GDM1 (cell line): ENCODE measurements at regions not wholly inside any gene's neighbourhood (a gene's known extent, or its start where the extent isn't known, plus 50 kb on each side); places are given as distances from the start of the nearest gene placed in this dataset.
"Not testable (repeated sequence)": the region's sequence is repeated elsewhere in the genome, so short reads cannot be mapped to it uniquely, and the experiment has no call there.

Experiments used
- DNase-seq: peaks from one replicate; lab custom pipeline; 2025; lab: John Stamatoyannopoulos, UW

GRCh38 chr2:186927867-186928191 lies 78.9 kb upstream of the ZSWIM2 start:
- DNase-seq, result no peak

GRCh38 chr2:186927185-186927866 lies 78.4 kb upstream of the ZSWIM2 start:
- no peak for DNase-seq

- peak; percentile 16 for DNase-seq
Observed at GRCh38 chr2:186925514-186925913, 76.5 kb upstream of the ZSWIM2 start.

DNA sequence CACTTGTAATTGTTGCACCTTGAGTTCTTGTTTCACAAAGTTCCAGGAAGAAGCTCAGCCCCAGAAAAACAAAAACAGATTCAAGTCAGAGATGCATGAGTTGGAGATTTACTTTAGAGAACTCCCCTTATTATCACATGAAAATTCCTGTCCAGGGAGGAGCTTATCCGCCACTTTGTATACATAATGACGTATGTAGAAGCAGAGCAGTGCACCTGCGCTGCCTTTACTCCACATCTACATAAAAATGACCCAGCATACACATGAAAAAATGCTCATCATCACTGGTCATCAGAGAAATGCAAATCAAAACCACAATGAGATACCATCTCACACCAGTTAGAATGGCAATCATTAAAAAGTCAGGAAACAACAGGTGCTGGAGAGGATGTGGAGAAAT lies 73.3 kb upstream of the ZSWIM2 start:
- DNase-seq, result not testable (repeated sequence)

- DNase-seq, result no peak
Observed at GRCh38 chr2:186919296-186919695, 70.3 kb upstream of the ZSWIM2 start.

GRCh38 chr2:186918495-186918894 lies 69.5 kb upstream of the ZSWIM2 start:
- no peak for DNase-seq

DNA sequence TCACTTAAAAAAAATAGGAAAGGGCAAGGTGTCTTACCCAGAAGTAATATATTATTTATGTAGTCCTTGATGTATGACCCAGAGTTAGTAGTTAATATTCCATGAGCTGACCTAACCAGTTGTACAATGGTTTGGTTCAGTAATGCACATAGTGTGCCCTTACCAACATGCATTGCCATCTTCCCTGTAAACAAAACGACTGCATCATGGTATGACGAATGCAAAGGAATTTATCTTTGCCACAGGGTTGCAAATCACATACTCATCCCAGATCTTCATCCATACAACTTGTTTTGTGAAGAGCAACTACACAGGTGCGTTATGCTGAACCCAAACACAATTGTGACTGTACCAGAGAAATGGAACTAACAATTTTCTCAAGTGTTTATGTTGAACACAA lies 68.9 kb upstream of the ZSWIM2 start:
- DNase-seq, result no peak

GRCh38 chr2:186913870-186914269 lies 64.9 kb upstream of the ZSWIM2 start:
- no peak for DNase-seq

DNA sequence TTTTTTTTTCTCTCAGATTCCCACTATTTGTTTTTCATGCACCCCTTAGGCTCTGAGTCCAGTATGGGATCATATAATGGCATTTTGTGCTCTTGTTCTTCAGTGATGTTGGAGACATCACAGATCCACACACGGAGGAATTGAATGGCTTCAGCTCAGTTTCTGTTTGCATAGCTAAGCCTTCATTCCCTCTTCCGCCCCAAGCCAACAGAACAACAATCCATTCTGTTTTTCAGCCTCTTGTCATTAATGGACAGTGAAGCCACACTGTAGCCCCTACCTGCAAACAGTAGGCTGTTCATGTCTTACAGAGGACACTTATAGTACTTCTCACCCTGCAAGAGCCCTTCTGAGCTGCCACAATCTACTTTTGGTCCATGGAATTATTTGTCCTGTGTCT lies 64.0 kb upstream of the ZSWIM2 start:
- DNase-seq, result no peak

DNA sequence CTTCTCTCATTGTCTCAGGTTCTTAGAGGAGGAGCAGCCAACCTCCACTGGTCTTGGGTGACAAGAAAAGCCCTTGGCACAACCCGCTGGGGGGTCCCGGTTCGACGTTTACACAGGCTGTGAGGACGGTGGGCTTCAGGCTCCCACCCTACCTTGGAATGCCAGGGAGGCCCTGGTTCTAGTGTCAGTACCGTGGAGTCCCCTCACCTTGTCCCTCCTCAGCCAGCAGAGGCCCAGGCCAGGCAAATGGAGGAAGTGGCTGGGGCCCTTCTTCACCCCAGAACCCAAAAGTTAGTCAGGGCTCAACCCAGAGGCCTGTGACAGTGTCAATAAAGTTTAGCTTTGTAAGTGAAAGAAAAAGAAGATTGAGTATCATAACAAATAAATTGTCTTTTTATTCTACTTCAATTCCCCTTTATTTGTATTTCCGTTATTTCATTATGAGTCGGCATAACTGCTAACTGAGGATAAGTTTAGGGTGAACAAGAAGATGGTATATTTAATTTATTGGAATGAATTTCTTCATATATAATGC lies 62.6 kb upstream of the ZSWIM2 start:
- DNase-seq, result no peak

- DNase-seq, result no peak
Observed at GRCh38 chr2:186910996-186911395, 62.0 kb upstream of the ZSWIM2 start.

- DNase-seq, result no peak
Observed at GRCh38 chr2:186909095-186909494, 60.1 kb upstream of the ZSWIM2 start.

- no peak for DNase-seq
Observed at GRCh38 chr2:186907897-186908296, 58.9 kb upstream of the ZSWIM2 start.

DNA sequence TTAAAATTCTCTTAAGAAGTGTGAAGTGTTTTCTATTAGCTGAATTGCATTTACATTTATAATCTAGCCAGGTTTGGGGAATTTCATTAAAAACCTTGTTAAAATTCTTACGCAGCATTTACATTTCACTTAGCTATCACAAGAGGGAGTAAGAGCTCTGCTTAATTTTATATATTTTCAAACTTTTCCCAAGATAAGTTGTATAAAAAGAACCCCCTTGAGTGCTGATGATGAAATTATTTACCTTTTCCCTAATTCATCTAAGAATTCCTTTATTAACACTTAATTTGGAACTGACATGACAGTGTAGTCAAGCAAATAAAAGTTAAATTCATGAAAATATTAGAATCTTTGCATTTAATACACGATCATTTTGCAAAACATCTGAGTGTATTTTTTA lies 54.2 kb upstream of the ZSWIM2 start:
- no peak for DNase-seq
